K562 (cell line): ENCODE measurements at regions not wholly inside any gene's neighbourhood (a gene's known extent, or its start where the extent isn't known, plus 50 kb on each side); places are given as distances from the start of the nearest gene placed in this dataset.

Source experiments
- ATAC-seq: fragments of 200-7000 bp; cut with Tn5 transposase; 3 replicates; pipeline ENCODE4 v1.9.1; 2020; ENCODE audit warnings: moderate library complexity
- BruUV-seq: library from RNA; stranded (reverse); fragments of 400-500 nt; replicated peaks from 2 replicates; lab custom pipeline; 2021; lab: Mats Ljungman, UMichigan
- CTCF ChIA-PET: fragments of 300-600 bp; formaldehyde crosslinking; extraction: SDS; loops from one replicate; lab custom pipeline; 2021; ENCODE audit warnings: low intra/inter-chr PET ratio; lab: Yijun Ruan, JAX
- POLR2A ChIA-PET: fragments of 300-600, 350-650 bp; sonication (Branson Sonifier 250); formaldehyde crosslinking; extraction: SDS; loops from one replicate; lab custom pipeline; 2021; ENCODE audit warnings: antibody characterized with exemption, inconsistent platforms; lab: Yijun Ruan, JAX
- DNase-seq, 4 experiments: peaks; one replicate each; pipeline versions ENCODE4 v3.0.0 to v3.0.0-alpha.2; 2011 to 2018; ENCODE audit warnings: low spot score in 3 of 4, mixed read lengths in 3 of 4; ENCODE audit errors: extremely low read depth in 1 of 4
- FAIRE-seq: peaks from 2 replicates; lab custom pipeline; 2011; peaks lifted over from hg19 to GRCh38; lab: Jason Lieb, UNC
- H2AFZ ChIP-seq: 2 replicates; pipeline ENCODE4 v1.6.0; 2011; ENCODE audit warnings: low read depth, low read length, control low read depth, inconsistent platforms
- H3K27ac ChIP-seq: fragments of 200-600 bp; 3 replicates; pipeline ENCODE4 v1.8.0; 2011; ENCODE audit warnings: low read depth, mild to moderate bottlenecking, control low read depth, inconsistent platforms, low read length, moderate library complexity, mixed read lengths; ENCODE audit errors: extremely low read depth
- H3K27me3 ChIP-seq, 2 experiments: fragments of 300-600 bp in 1 of 2; 2 replicates in 1 of 2; 3 replicates in 1 of 2; pipeline versions ENCODE4 v1.6.0 to v1.8.0; 2011; ENCODE audit warnings: inconsistent platforms in 2 of 2, low read length in 2 of 2, mild to moderate bottlenecking in 1 of 2, mixed read lengths in 1 of 2, moderate library complexity in 1 of 2; ENCODE audit not compliant: control insufficient read depth in 2 of 2, insufficient read depth in 2 of 2
- H3K36me3 ChIP-seq: fragments of 300-600 bp; 3 replicates; pipeline ENCODE4 v1.8.0; 2011; ENCODE audit warnings: mild to moderate bottlenecking, low read length, inconsistent platforms; ENCODE audit not compliant: control insufficient read depth, insufficient read depth
- H3K4me1 ChIP-seq, 2 experiments: fragments of 200-600 bp in 1 of 2; replicated peaks in 1 of 2; 2 replicates in 1 of 2; 3 replicates in 1 of 2; pipeline versions ENCODE4 v1.5.1 to v1.8.0; 2011; ENCODE audit warnings: inconsistent platforms in 2 of 2, low read length in 2 of 2, mild to moderate bottlenecking in 1 of 2, mixed read lengths in 1 of 2, moderate library complexity in 1 of 2; ENCODE audit not compliant: control insufficient read depth in 2 of 2, insufficient read depth in 2 of 2
- H3K4me2 ChIP-seq: 2 replicates; pipeline ENCODE4 v1.6.1; 2011; ENCODE audit warnings: low read length, control low read depth, inconsistent platforms, mixed read lengths; ENCODE audit not compliant: insufficient read depth
- H3K4me3 ChIP-seq: fragments of 200-600 bp; sonication (generic), shearing (Covaris generic); 2 replicates; pipeline ENCODE4 v1.5.1; 2016; ENCODE audit warnings: control low read depth, inconsistent platforms
- H3K79me2 ChIP-seq: fragments of 200-600 bp; 3 replicates; pipeline ENCODE4 v1.8.0; 2011; ENCODE audit warnings: low read length, inconsistent platforms; ENCODE audit not compliant: control insufficient read depth, insufficient read depth
- H3K9ac ChIP-seq, 2 experiments: 2 replicates each; pipeline versions ENCODE4 v1.6.0 to v1.6.1; 2011; ENCODE audit warnings: low read depth in 2 of 2, low read length in 2 of 2, control low read depth in 1 of 2, inconsistent platforms in 1 of 2, mild to moderate bottlenecking in 1 of 2, mixed read lengths in 1 of 2; ENCODE audit not compliant: insufficient read depth in 1 of 2
- H3K9me1 ChIP-seq: one replicate; pipeline ENCODE4 v1.6.0; 2011; ENCODE audit warnings: inconsistent platforms, mild to moderate bottlenecking, low read length, moderate library complexity; ENCODE audit not compliant: control insufficient read depth, insufficient read depth
- H3K9me3 ChIP-seq: replicated peaks from 2 replicates; pipeline ENCODE4 v1.5.1; 2011; ENCODE audit warnings: low read depth, low read length, inconsistent platforms; ENCODE audit not compliant: control insufficient read depth, insufficient read depth
- H4K20me1 ChIP-seq: replicated peaks from 2 replicates; pipeline ENCODE4 v1.6.1; 2011; ENCODE audit warnings: low read length, inconsistent platforms, mixed read lengths; ENCODE audit not compliant: control insufficient read depth, insufficient read depth
- GATA2 ChIP-seq: sonication (generic); formaldehyde crosslinking; IDR thresholded peaks from 2 replicates; pipeline ENCODE4 v1.4.0; 2020; ENCODE audit warnings: mild to moderate bottlenecking, missing genetic modification reagents
- HSF4 ChIP-seq: fragments of 250-450 bp; sonication (Bioruptor Pico); IDR thresholded peaks from 2 replicates; pipeline ENCODE4 v2.1.2; 2022; ENCODE audit warnings: mild to moderate bottlenecking, moderate library complexity, borderline replicate concordance
- JUNB ChIP-seq: fragments of 450-650 bp; formaldehyde crosslinking; conservative IDR thresholded peaks from 2 replicates; pipeline ENCODE4 v1.4.0; 2020; ENCODE audit warnings: mild to moderate bottlenecking
- KLF13 ChIP-seq: fragments of 450-650 bp; IDR thresholded peaks from 2 replicates; pipeline ENCODE4 v1.6.1; 2016; ENCODE audit warnings: missing genetic modification characterization, low read depth, mild to moderate bottlenecking, missing compliant biosample characterization, moderate library complexity, borderline replicate concordance
- KLF16 ChIP-seq: IDR thresholded peaks from 2 replicates; pipeline ENCODE4 v1.6.1; 2016; ENCODE audit warnings: antibody characterized with exemption
- MEIS2 ChIP-seq: fragments of 450-650 bp; IDR thresholded peaks from 2 replicates; pipeline ENCODE4 v1.6.1; 2014; ENCODE audit warnings: mild to moderate bottlenecking; ENCODE audit not compliant: partially characterized antibody
- NCOA4 ChIP-seq: fragments of 450-650 bp; IDR thresholded peaks from 2 replicates; pipeline ENCODE4 v1.6.1; 2018; ENCODE audit warnings: mild to moderate bottlenecking; ENCODE audit not compliant: partially characterized antibody
- RBM14 ChIP-seq: fragments of 200-400 bp; formaldehyde crosslinking; IDR thresholded peaks from 2 replicates; pipeline ENCODE4 v1.6.1; 2018; ENCODE audit warnings: low read depth, mild to moderate bottlenecking, low read length, moderate library complexity, borderline replicate concordance; ENCODE audit not compliant: insufficient read depth
- SIRT6 ChIP-seq: IDR thresholded peaks from one replicate; pipeline ENCODE4 v1.6.1; 2012; ENCODE audit warnings: low read depth, mild to moderate bottlenecking, control low read depth, inconsistent platforms, low read length, moderate library complexity
- STAT5A ChIP-seq: IDR thresholded peaks from 2 replicates; pipeline ENCODE4 v1.6.1; 2012; ENCODE audit warnings: low read length, inconsistent platforms, borderline replicate concordance
- ZNF23 ChIP-seq: fragments of 250-450 bp; sonication (Bioruptor Pico); IDR thresholded peaks from 2 replicates; pipeline ENCODE4 v1.4.0; 2020; ENCODE audit warnings: mild to moderate bottlenecking
- ZNF586 ChIP-seq: fragments of 450-650 bp; formaldehyde crosslinking; conservative IDR thresholded peaks from 2 replicates; pipeline ENCODE4 v1.4.0; 2020; ENCODE audit warnings: mild to moderate bottlenecking, moderate library complexity
- WGBS: fragments of 100-300 bp; shearing (Covaris generic); methylation state at CpG from one replicate; pipeline ENCODE4 v1.1.6; 2016; ENCODE audit warnings: low coverage, mixed read lengths; ENCODE audit not compliant: insufficient coverage; ENCODE audit errors: missing lambda C conversion rate; 5-methylcytosine and 5-hydroxymethylcytosine counted together
- in situ Hi-C: fragments of 300-500 bp; cut with MboI; formaldehyde crosslinking; loops from 4 replicates; pipeline ENCODE4 v1.15.0; 2018; ENCODE audit warnings: inconsistent platforms, mixed read lengths
- intact Hi-C: fragments of 100-400 bp; cut with micrococcal nuclease; formaldehyde crosslinking; loops from 2 replicates; pipeline ENCODE4 v1.14.2; 2022
- TF ChIP-seq, protein P1 (sequence below): fragments of 450-650 bp; IDR thresholded peaks from 2 replicates; pipeline ENCODE4 v1.6.1; 2016
- TF ChIP-seq, protein P2 (sequence below): fragments of 450-650 bp; formaldehyde crosslinking; IDR thresholded peaks from 2 replicates; pipeline ENCODE4 v1.4.0; 2020; ENCODE audit warnings: mild to moderate bottlenecking, moderate library complexity
- TF ChIP-seq, protein P3 (sequence below): fragments of 150-350 bp; IDR thresholded peaks from 2 replicates; pipeline ENCODE4 v1.6.1; 2014; ENCODE audit warnings: low read depth, mild to moderate bottlenecking, low read length, borderline replicate concordance

DNA sequence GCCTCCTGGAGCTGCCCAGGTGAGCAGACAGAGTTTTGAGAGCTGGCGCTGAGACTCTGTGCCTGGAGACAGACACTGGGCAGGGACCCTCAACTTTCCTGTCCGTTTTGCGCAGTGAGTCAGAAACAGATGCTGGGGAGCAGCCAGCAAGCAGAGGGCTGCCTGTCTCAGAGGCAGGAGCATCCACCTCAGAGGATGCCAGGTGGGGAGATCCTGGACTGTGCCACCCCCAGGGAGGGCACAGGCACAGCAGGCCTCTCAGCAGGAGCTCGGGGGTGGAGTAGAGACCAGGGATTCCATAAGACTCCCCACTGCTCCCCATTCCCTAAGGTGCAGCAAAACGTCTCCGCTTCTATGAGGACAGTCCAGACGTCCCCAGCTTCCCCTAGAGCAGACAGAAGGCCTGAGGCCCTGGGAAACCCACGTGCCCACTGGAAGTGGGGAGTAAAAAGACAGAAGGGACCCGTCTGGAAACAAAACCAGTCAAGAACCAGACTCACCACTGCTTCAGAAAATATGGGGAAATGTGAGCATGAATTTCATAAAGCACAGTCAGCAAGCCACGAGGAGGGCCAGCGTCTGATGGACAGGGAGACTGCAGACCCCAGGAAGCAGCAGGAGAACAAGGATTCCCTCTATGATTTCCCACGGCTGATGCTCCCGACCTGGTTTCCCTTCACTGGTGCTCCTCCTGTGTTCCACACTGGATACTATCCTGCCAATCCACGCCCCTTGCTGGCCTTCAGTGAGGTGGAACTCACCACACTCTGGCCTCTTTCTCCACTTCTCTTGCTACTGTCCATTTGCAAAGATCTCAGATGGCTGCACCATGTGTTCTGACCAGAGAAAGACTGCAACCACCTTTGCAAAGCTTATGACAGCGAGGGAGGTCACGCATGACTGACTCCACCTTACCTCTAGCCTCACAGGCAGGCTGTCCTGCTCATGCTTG lies 151.3 kb upstream of the FAM20C start:
- Histone ChIP-seq H3K9me3 (no peaks in the 10 kb centered on the region), H4K20me1 (peaks cover 3% of the 10 kb centered on the region), H3K4me2 (no peak overlapping the region), H3K27me3 (peaks cover 46 to 52% of the 10 kb centered on the region in 2 experiments), H3K79me2 (no peaks in the 10 kb centered on the region), H3K9me1 (no peaks in the 10 kb centered on the region), H3K4me1 (peaks cover 0 to 4% of the 10 kb centered on the region in 2 experiments; a peak in 2 of 5 replicates), H3K27ac (no peak overlapping the region), H2AFZ (no peak overlapping the region), H3K9ac (no peak overlapping the region), H3K4me3 (no peak overlapping the region), H3K36me3 (no peaks in the 10 kb centered on the region)
- no peak for FAIRE-seq
- in situ Hi-C loops = no loop called here
- POLR2A ChIA-PET = no interaction called here
- CTCF ChIA-PET = no interaction called here
- no peak; the same call in 2 of the 3 replicates for ATAC-seq
- no peak for DNase-seq
- intact Hi-C loops = no loop called here
- BruUV-seq = no TSS peak
- 6% methylated on average over 16 of the region's 16 CpGs for WGBS
- no peak for TF ChIP-seq GATA2 (CRISPR knock-in tag)
- TF ChIP-seq ZNF23 (CRISPR knock-in tag) = no peak
- TF ChIP-seq, protein P1, sequence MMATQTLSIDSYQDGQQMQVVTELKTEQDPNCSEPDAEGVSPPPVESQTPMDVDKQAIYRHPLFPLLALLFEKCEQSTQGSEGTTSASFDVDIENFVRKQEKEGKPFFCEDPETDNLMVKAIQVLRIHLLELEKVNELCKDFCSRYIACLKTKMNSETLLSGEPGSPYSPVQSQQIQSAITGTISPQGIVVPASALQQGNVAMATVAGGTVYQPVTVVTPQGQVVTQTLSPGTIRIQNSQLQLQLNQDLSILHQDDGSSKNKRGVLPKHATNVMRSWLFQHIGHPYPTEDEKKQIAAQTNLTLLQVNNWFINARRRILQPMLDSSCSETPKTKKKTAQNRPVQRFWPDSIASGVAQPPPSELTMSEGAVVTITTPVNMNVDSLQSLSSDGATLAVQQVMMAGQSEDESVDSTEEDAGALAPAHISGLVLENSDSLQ = no peak
- TF ChIP-seq KLF13 (tag) = no peak
- no peak for TF ChIP-seq NCOA4
- TF ChIP-seq, protein P2, sequence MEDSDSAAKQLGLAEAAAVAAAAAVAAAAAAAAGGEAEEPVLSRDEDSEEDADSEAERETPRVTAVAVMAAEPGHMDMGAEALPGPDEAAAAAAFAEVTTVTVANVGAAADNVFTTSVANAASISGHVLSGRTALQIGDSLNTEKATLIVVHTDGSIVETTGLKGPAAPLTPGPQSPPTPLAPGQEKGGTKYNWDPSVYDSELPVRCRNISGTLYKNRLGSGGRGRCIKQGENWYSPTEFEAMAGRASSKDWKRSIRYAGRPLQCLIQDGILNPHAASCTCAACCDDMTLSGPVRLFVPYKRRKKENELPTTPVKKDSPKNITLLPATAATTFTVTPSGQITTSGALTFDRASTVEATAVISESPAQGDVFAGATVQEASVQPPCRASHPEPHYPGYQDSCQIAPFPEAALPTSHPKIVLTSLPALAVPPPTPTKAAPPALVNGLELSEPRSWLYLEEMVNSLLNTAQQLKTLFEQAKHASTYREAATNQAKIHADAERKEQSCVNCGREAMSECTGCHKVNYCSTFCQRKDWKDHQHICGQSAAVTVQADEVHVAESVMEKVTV (CRISPR knock-in tag) = no peak
- no peak for TF ChIP-seq STAT5A
- no peak for TF ChIP-seq SIRT6
- no peak for TF ChIP-seq HSF4 (CRISPR knock-in tag)
- TF ChIP-seq MEIS2 = no peak
- TF ChIP-seq, protein P3, sequence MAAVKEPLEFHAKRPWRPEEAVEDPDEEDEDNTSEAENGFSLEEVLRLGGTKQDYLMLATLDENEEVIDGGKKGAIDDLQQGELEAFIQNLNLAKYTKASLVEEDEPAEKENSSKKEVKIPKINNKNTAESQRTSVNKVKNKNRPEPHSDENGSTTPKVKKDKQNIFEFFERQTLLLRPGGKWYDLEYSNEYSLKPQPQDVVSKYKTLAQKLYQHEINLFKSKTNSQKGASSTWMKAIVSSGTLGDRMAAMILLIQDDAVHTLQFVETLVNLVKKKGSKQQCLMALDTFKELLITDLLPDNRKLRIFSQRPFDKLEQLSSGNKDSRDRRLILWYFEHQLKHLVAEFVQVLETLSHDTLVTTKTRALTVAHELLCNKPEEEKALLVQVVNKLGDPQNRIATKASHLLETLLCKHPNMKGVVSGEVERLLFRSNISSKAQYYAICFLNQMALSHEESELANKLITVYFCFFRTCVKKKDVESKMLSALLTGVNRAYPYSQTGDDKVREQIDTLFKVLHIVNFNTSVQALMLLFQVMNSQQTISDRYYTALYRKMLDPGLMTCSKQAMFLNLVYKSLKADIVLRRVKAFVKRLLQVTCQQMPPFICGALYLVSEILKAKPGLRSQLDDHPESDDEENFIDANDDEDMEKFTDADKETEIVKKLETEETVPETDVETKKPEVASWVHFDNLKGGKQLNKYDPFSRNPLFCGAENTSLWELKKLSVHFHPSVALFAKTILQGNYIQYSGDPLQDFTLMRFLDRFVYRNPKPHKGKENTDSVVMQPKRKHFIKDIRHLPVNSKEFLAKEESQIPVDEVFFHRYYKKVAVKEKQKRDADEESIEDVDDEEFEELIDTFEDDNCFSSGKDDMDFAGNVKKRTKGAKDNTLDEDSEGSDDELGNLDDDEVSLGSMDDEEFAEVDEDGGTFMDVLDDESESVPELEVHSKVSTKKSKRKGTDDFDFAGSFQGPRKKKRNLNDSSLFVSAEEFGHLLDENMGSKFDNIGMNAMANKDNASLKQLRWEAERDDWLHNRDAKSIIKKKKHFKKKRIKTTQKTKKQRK = no peak
- no peak for TF ChIP-seq KLF16
- TF ChIP-seq JUNB (CRISPR knock-in tag) = no peak
- no peak for TF ChIP-seq ZNF586
- no peak for TF ChIP-seq RBM14
